Osteocyte (in vitro differentiated cells): ENCODE measurements at regions not wholly inside any gene's neighbourhood (a gene's known extent, or its start where the extent isn't known, plus 50 kb on each side); places are given as distances from the start of the nearest gene placed in this dataset.

ENCODE experiments used
- DNase-seq: peaks from one replicate; pipeline ENCODE4 v3.0.0; 2021; ENCODE audit warnings: mixed read lengths; ENCODE audit not compliant: unreplicated experiment; ENCODE audit errors: extremely low spot score
- H3K27ac Mint-ChIP-seq: one replicate; pipeline ENCODE4 v1.8.0; 2021; ENCODE audit warnings: mild to moderate bottlenecking, mixed read lengths; ENCODE audit not compliant: unreplicated experiment
- H3K27me3 Mint-ChIP-seq: one replicate; pipeline ENCODE4 v1.8.0; 2021; ENCODE audit warnings: mixed read lengths; ENCODE audit not compliant: unreplicated experiment
- H3K36me3 Mint-ChIP-seq: one replicate; pipeline ENCODE4 v1.8.0; 2021; ENCODE audit warnings: mixed read lengths; ENCODE audit not compliant: unreplicated experiment
- H3K4me1 Mint-ChIP-seq: one replicate; pipeline ENCODE4 v1.8.0; 2021; ENCODE audit warnings: mixed read lengths; ENCODE audit not compliant: unreplicated experiment
- H3K4me3 Mint-ChIP-seq: one replicate; pipeline ENCODE4 v1.8.0; 2021; ENCODE audit warnings: mild to moderate bottlenecking, moderate library complexity, mixed read lengths; ENCODE audit not compliant: unreplicated experiment
- H3K9me3 Mint-ChIP-seq: one replicate; pipeline ENCODE4 v1.8.0; 2021; ENCODE audit warnings: mixed read lengths; ENCODE audit not compliant: unreplicated experiment
- TF ChIP-seq, protein P1 (sequence below): fragments of 200-600 bp; sonication (generic); IDR thresholded peaks from 2 replicates; pipeline ENCODE4 v1.5.0; 2021; ENCODE audit warnings: antibody characterized with exemption, mild to moderate bottlenecking, moderate library complexity

DNA sequence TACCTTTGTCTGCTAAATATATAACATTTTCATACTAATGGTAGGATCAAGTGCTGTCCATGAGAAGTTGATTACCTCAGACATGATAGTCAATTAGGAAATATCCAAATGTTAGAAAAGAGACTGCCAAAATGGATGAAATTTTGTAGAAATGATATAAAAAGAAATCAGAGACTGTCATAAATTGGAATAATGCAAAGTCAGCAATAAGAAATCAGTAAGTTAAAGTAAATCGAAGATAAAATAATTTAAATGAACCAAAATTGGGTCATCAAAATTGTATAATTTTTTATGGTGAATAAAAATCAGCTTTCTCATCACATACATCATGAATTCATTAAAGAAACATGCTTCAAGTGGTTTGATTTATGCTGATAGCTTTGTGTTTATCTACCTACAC lies 165.3 kb upstream of the CDH2 start:
- Mint-ChIP-seq H3K4me1 (no peaks in the 10 kb centered on the region), H3K9me3 (no peaks in the 10 kb centered on the region), H3K4me3 (no peak overlapping the region), H3K27me3 (peaks cover 36% of the 10 kb centered on the region), H3K27ac (no peak overlapping the region), H3K36me3 (no peaks in the 10 kb centered on the region)
- TF ChIP-seq, protein P1, sequence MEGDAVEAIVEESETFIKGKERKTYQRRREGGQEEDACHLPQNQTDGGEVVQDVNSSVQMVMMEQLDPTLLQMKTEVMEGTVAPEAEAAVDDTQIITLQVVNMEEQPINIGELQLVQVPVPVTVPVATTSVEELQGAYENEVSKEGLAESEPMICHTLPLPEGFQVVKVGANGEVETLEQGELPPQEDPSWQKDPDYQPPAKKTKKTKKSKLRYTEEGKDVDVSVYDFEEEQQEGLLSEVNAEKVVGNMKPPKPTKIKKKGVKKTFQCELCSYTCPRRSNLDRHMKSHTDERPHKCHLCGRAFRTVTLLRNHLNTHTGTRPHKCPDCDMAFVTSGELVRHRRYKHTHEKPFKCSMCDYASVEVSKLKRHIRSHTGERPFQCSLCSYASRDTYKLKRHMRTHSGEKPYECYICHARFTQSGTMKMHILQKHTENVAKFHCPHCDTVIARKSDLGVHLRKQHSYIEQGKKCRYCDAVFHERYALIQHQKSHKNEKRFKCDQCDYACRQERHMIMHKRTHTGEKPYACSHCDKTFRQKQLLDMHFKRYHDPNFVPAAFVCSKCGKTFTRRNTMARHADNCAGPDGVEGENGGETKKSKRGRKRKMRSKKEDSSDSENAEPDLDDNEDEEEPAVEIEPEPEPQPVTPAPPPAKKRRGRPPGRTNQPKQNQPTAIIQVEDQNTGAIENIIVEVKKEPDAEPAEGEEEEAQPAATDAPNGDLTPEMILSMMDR, result no peak
- no peak for DNase-seq

DNA sequence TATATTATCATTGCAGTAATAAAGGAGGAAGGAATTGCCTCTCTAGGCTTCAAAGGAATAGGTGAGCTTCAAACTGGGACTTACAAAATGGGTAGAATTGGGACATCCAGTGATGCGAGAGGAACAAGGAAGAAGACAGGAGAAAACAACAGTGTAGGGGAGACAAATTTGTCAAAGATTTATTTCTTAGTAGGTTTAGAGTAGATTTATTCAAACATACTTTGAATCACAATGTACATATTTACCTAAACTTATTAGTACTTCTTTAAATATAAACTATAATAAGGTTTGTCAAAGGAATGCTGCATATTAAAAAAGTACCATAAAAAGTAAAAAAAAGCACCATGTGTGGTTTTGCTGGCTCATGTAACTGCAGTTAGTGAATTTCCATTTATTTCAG lies 161.4 kb upstream of the CDH2 start:
- H3K9me3 Mint-ChIP-seq, result no peaks in the 10 kb centered on the region
- TF ChIP-seq, protein P1, result no peak
- no peaks in the 10 kb centered on the region for H3K36me3 Mint-ChIP-seq
- peaks cover 31% of the 10 kb centered on the region for H3K27me3 Mint-ChIP-seq
- H3K4me1 Mint-ChIP-seq, result no peaks in the 10 kb centered on the region
- H3K4me3 Mint-ChIP-seq, result no peak overlapping the region
- no peak for DNase-seq
- no peak overlapping the region for H3K27ac Mint-ChIP-seq

DNA sequence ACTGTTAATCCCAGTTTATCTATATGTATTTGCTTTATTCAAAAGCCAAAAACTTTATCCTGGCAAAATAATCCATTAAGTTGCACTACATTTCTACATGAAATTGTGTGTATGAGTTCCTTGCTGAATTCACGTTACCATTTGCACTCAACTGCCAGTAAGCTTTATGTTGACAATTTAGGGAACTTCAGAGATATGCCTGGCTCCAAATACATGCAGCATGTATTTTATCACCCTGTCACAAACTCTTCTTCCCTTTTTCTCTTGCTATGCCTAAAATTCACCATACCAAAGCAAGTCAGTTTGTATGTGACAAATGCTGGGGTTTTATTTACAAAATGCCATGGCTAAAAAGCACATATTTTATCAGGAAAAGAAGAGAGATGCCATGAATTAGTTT lies 157.6 kb upstream of the CDH2 start:
- TF ChIP-seq, protein P1, result no peak
- H3K9me3 Mint-ChIP-seq, result no peaks in the 10 kb centered on the region
- H3K36me3 Mint-ChIP-seq, result no peaks in the 10 kb centered on the region
- H3K27me3 Mint-ChIP-seq, result peaks cover 30% of the 10 kb centered on the region
- DNase-seq, result no peak
- H3K4me3 Mint-ChIP-seq, result no peak overlapping the region
- H3K4me1 Mint-ChIP-seq, result no peaks in the 10 kb centered on the region
- H3K27ac Mint-ChIP-seq, result no peak overlapping the region

DNA sequence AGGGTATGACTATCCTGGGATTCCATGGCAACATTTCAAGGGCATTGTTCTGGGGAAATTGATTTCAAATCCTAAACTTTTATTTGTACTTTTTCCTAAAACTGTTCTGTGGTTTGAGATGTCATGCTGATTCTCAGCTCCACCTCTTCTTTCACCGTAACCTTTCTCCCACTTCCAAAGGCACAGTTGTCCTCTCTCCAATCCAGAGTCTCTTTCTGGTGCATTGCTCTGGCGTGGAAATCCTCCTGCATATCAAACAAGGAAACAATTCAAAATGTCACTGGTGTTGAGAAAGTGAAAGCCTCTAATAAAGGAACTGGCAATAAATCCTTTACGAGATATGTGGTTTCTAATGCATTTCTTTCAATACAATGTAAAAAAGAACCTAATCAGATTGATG lies 155.1 kb upstream of the CDH2 start:
- Mint-ChIP-seq H3K4me3 (no peak overlapping the region), H3K9me3 (no peaks in the 10 kb centered on the region), H3K4me1 (no peaks in the 10 kb centered on the region), H3K27me3 (peaks cover 17% of the 10 kb centered on the region), H3K36me3 (no peaks in the 10 kb centered on the region), H3K27ac (no peak overlapping the region)
- DNase-seq, result no peak
- TF ChIP-seq, protein P1, result no peak

DNA sequence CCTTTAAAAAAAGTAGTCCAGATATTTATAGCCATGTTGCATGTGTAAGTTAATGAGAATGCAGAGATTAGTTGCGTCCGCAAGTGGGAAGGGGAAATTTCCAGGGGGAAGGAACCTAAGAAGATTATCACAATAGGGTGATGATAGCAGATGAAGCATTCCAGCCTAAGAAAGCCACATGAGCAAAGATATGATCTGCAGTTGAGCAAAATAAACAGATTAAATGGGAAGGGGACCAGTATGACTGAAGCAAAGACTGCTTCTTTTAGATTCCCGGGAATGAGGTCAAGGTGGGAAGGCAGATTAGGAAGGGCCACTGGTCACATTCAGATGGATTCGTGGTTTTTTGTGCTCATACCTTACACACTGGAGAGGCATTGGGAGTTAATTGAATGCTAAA lies 154.6 kb upstream of the CDH2 start:
- DNase-seq, result no peak
- H3K27me3 Mint-ChIP-seq, result peaks cover 20% of the 10 kb centered on the region
- H3K27ac Mint-ChIP-seq, result no peak overlapping the region
- no peaks in the 10 kb centered on the region for H3K4me1 Mint-ChIP-seq
- H3K9me3 Mint-ChIP-seq, result no peaks in the 10 kb centered on the region
- TF ChIP-seq, protein P1, result no peak
- H3K36me3 Mint-ChIP-seq, result no peaks in the 10 kb centered on the region
- H3K4me3 Mint-ChIP-seq, result no peak overlapping the region
